GM13977 (cell line): ENCODE measurements at regions not wholly inside any gene's neighbourhood (a gene's known extent, or its start where the extent isn't known, plus 50 kb on each side); places are given as distances from the start of the nearest gene placed in this dataset.

Source experiments
- DNase-seq: peaks from one replicate; pipeline ENCODE4 v3.0.0; 2012; ENCODE audit warnings: low spot score
- in situ Hi-C: fragments of 300-500 bp; cut with MboI; formaldehyde crosslinking; loops from one replicate; pipeline ENCODE4 v1.12.0; 2022; ENCODE audit warnings: low sequenced_read_pairs, low pct_unique_long_range_greater_than_20kb, mixed read lengths, inconsistent platforms; ENCODE audit not compliant: unreplicated experiment
- TF ChIP-seq, protein P1 (sequence below): IDR thresholded peaks from 2 replicates; pipeline ENCODE4 v1.5.1; 2012; ENCODE audit warnings: mild to moderate bottlenecking, control low read depth; ENCODE audit not compliant: insufficient read depth; ENCODE audit errors: extremely low read depth, missing control alignments

DNA sequence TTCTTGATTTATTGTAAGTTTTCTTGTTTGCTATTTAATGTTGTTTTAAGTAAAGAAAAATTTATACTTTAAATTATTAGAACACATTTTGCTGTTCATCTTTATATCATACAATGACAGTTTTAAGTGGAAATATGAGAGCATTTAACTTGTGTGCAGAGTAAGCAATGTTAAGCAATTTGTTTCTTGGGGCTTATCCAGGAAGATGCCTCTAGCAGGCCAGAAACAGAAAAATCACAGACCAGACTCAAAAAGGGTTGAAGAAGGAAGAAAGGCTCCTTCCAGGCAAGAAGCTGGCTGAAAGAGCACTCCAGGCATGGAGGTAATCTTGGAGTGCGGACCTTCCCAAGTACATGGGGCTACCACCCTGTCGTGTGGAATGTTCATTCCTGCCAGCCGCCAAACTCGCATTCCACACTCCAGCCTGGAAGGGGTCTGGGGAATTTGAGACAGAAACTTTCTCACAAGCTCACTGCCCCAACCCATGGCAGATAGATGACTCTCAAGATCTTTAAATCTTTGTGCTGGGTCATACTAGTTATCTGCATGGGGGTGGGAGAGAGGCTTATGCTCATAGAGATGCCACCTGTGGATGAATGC, 1521.3 kb upstream of the AGA start:
- in situ Hi-C loops, result no loop called here
- TF ChIP-seq, protein P1, sequence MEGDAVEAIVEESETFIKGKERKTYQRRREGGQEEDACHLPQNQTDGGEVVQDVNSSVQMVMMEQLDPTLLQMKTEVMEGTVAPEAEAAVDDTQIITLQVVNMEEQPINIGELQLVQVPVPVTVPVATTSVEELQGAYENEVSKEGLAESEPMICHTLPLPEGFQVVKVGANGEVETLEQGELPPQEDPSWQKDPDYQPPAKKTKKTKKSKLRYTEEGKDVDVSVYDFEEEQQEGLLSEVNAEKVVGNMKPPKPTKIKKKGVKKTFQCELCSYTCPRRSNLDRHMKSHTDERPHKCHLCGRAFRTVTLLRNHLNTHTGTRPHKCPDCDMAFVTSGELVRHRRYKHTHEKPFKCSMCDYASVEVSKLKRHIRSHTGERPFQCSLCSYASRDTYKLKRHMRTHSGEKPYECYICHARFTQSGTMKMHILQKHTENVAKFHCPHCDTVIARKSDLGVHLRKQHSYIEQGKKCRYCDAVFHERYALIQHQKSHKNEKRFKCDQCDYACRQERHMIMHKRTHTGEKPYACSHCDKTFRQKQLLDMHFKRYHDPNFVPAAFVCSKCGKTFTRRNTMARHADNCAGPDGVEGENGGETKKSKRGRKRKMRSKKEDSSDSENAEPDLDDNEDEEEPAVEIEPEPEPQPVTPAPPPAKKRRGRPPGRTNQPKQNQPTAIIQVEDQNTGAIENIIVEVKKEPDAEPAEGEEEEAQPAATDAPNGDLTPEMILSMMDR, result no peak
- no peak for DNase-seq

DNA sequence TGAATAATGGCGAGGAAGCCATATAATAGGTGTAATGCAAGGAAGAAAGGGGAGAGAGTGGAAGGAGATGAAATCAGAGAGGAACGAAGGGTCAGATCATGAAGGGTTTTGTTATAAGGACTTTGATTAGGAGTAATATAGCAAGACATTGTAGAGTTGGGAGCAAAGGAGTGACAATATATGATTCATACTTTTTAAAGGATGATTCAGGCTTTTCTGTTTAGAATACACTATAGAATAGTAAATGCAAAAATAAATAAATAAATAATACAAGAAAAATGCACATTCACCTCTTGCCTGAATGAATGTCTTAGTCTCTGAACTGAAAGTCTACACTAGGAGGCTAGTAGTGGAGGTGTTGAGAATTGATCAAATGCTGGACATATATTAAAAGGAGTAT, 1524.4 kb upstream of the AGA start:
- DNase-seq, result no peak
- in situ Hi-C loops, result no loop called here
- TF ChIP-seq, protein P1, result no peak

DNA sequence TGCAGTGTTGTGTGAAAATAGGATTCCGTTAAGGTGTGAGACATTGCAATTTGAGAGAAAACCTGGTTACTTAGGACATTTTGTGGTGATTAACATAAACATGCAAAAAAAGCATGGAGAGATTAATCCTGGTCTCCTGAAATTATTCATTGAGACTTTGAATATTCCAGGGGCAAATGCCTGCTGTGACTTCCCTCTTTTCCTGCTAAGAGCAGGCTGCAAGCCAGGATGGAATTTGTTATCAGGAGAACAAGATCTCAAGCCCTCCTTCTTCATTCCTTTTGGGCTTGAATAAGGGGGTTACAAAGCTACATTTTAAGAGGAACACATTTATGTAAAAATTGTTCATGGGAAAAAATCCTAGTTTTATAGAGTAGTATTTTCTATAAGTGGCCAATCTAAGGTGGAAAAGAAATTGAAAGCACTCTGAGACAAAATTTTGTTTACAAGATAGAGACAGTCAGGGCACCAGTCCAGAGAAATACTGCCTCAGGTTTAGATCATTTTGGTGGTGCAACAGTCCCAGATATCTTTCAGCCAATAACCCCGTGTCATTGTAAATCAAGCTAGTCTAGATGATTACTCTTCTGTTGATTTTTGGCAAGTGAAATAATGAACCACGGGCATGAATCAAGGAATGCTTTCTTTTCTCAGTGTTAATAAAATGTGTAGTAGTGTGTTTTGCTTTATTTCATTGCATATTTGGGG, 1528.3 kb upstream of the AGA start:
- in situ Hi-C loops, result no loop called here
- no peak for DNase-seq
- TF ChIP-seq, protein P1, result no peak

DNA sequence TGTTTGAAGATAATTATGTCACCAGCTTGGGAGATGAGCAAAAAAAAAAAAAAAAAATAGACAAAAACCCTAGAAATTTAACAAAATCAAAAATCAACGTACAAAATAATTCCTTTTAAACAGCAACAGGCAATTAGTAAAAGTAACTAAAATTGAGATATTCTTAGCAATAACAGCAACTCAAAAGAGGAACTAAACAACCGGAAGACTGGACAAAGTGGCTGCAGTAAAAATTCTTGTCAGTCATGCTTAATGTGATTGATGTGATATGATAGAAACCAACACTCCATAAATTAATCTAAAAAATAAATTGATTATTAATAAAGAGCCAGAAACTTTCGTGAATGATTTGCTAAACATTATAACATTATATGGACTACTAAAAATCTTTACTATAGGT, 1534.6 kb upstream of the AGA start:
- in situ Hi-C loops, result no loop called here
- no peak for DNase-seq
- TF ChIP-seq, protein P1, result no peak

DNA sequence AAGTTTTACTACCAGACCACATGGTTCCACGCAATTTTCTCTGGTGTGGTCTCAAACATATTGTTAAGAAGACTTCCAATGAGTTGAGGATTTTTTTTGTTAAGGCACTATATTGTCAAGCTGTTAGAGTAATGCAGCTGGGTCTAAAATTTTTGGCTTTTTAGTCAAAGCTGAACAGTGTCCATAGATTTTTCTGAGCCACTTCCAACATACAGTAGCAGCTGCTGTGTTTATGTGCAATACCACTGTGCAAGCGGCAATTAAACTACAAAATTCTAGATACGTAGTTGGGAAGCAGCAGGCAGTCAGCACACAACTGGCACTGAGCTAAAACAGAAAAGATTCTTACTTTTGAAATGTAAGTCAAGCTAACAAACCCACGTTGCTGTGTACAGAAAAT, 1551.1 kb upstream of the AGA start:
- TF ChIP-seq, protein P1, result no peak
- in situ Hi-C loops, result no loop called here
- DNase-seq, result no peak

DNA sequence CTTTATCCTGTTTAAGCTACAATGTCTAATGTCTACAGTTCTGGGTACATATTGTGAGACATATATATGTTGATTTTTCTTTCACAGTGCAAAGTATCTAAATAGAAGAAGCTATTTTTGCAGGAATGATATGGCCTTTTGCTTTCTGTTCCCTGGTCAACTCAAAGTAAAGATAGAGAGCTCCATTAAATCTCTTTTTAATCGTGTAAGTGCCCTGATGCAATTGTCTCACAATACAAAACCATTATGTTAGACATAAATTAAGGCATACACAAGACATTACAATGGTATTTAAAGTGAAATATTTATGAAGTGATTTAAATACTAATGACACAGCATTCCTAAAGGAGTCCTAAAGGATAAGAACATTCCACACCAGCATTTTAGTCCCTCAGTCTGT, 1559.7 kb upstream of the AGA start:
- in situ Hi-C loops, result no loop called here
- TF ChIP-seq, protein P1, result no peak
- no peak for DNase-seq
